ENCODE measurements at regions not wholly inside any gene's neighbourhood (a gene's known extent, or its start where the extent isn't known, plus 50 kb on each side); places are given as distances from the start of the nearest gene placed in this dataset.
A peak's percentile ranks its signal among the peaks of the same experiment; 100 is the strongest.

GRCh38 chr2:2613279-2614199, 282.5 kb upstream of the MYT1L start:
- peaks cover 0 to 9% (median 3%) of the 10 kb centered on the region in 3 donors for H3K36me3 Mint-ChIP-seq
- peaks cover 4 to 19% (median 10%) of the 10 kb centered on the region in 4 donors for H3K4me1 Mint-ChIP-seq
- peak; percentile 75 to 95 (median 91) for DNase-seq
- POLR2A ChIA-PET: interaction anchor here (0.7 to 3.9 kb wide), 5 partner anchors 33 to 764 kb away, joined by 3 to 27 read pairs (median 4); partner anchors contain the start of gene EIPR1
- peak; percentile 98 for ATAC-seq
- H3K27me3 Mint-ChIP-seq: peaks cover 4 to 13% (median 8%) of the 10 kb centered on the region in 5 donors
- H3K9me3 Mint-ChIP-seq: peaks cover 0 to 11% (median 7%) of the 10 kb centered on the region in 9 donors
- H3K4me3 Mint-ChIP-seq: peak overlapping the region; percentile 77 to 90 (median 85)
- peak overlapping the region; percentile 79 to 96 (median 92) for H3K27ac Mint-ChIP-seq

GRCh38 chr2:2610751-2611150, 279.7 kb upstream of the MYT1L start:
- Mint-ChIP-seq H3K4me1 (peaks cover 4 to 19% (median 10%) of the 10 kb centered on the region in 4 donors), H3K9me3 (peaks cover 0 to 11% (median 8%) of the 10 kb centered on the region in 9 donors), H3K4me3 (no peak overlapping the region), H3K36me3 (peaks cover 0 to 9% (median 3%) of the 10 kb centered on the region in 3 donors), H3K27ac (no peak overlapping the region), H3K27me3 (peaks cover 0 to 10% (median 0%) of the 10 kb centered on the region in 5 donors)
- POLR2A ChIA-PET: no interaction called here
- ATAC-seq (no peak), DNase-seq (no peak)

- Mint-ChIP-seq H3K4me1 (no peaks in the 10 kb centered on the region), H3K4me3 (no peak overlapping the region), H3K27ac (peak overlapping the region in 1 of 10 donors; percentile 58), H3K27me3 (peaks cover 0 to 17% (median 3%) of the 10 kb centered on the region in 5 donors), H3K9me3 (peaks cover 0 to 17% (median 4%) of the 10 kb centered on the region in 9 donors), H3K36me3 (peaks cover 0 to 5% (median 3%) of the 10 kb centered on the region in 3 donors)
- POLR2A ChIA-PET: no interaction called here
- ATAC-seq: no peak
- DNase-seq: no peak
Observed at GRCh38 chr2:2600366-2600765, 269.3 kb upstream of the MYT1L start.

- Mint-ChIP-seq H3K4me1 (no peaks in the 10 kb centered on the region), H3K36me3 (peaks cover 0 to 5% (median 3%) of the 10 kb centered on the region in 3 donors), H3K27ac (no peak overlapping the region), H3K9me3 (peaks cover 0 to 24% (median 4%) of the 10 kb centered on the region in 9 donors), H3K27me3 (peaks cover 0 to 12% (median 3%) of the 10 kb centered on the region in 5 donors), H3K4me3 (no peak overlapping the region)
- ATAC-seq: no peak
- no peak for DNase-seq
- POLR2A ChIA-PET: no interaction called here
Observed at GRCh38 chr2:2599441-2599840, 268.4 kb upstream of the MYT1L start.

GRCh38 chr2:2597712-2598111, 266.6 kb upstream of the MYT1L start:
- POLR2A ChIA-PET: no interaction called here
- DNase-seq: no peak
- H3K27ac Mint-ChIP-seq: no peak overlapping the region
- H3K9me3 Mint-ChIP-seq: peaks cover 0 to 36% (median 10%) of the 10 kb centered on the region in 9 donors
- H3K4me1 Mint-ChIP-seq: no peaks in the 10 kb centered on the region
- ATAC-seq: no peak
- H3K36me3 Mint-ChIP-seq: peaks cover 0 to 14% (median 7%) of the 10 kb centered on the region in 3 donors
- peaks cover 2 to 19% (median 3%) of the 10 kb centered on the region in 5 donors for H3K27me3 Mint-ChIP-seq
- no peak overlapping the region for H3K4me3 Mint-ChIP-seq

- ATAC-seq (no peak), DNase-seq (no peak)
- Mint-ChIP-seq H3K27me3 (peaks cover 0 to 16% (median 3%) of the 10 kb centered on the region in 5 donors), H3K9me3 (peaks cover 2 to 41% (median 15%) of the 10 kb centered on the region in 9 donors), H3K36me3 (peaks cover 0 to 18% (median 10%) of the 10 kb centered on the region in 3 donors), H3K27ac (no peak overlapping the region), H3K4me1 (no peaks in the 10 kb centered on the region), H3K4me3 (no peak overlapping the region)
- POLR2A ChIA-PET: no interaction called here
Observed at GRCh38 chr2:2591542-2591940, 260.5 kb upstream of the MYT1L start.

GRCh38 chr2:2590841-2591541, 259.9 kb upstream of the MYT1L start:
- ATAC-seq (no peak), DNase-seq (no peak)
- Mint-ChIP-seq H3K27me3 (peaks cover 0 to 19% (median 3%) of the 10 kb centered on the region in 5 donors), H3K36me3 (peaks cover 0 to 18% (median 9%) of the 10 kb centered on the region in 3 donors), H3K4me1 (no peaks in the 10 kb centered on the region), H3K9me3 (peaks cover 2 to 36% (median 15%) of the 10 kb centered on the region in 9 donors), H3K4me3 (no peak overlapping the region), H3K27ac (peak overlapping the region in 1 of 10 donors; percentile 46)
- POLR2A ChIA-PET: no interaction called here

- DNase-seq (no peak), ATAC-seq (no peak)
- no peaks in the 10 kb centered on the region for H3K4me1 Mint-ChIP-seq
- no peak overlapping the region for H3K27ac Mint-ChIP-seq
- POLR2A ChIA-PET: no interaction called here
- peaks cover 2 to 29% (median 10%) of the 10 kb centered on the region in 9 donors for H3K9me3 Mint-ChIP-seq
- no peak overlapping the region for H3K4me3 Mint-ChIP-seq
- peaks cover 0 to 22% (median 3%) of the 10 kb centered on the region in 5 donors for H3K27me3 Mint-ChIP-seq
- H3K36me3 Mint-ChIP-seq: peaks cover 0 to 14% (median 7%) of the 10 kb centered on the region in 3 donors
Observed at GRCh38 chr2:2590141-2590540, 259.1 kb upstream of the MYT1L start.

- POLR2A ChIA-PET: no interaction called here
- peaks cover 2 to 15% (median 6%) of the 10 kb centered on the region in 9 donors for H3K9me3 Mint-ChIP-seq
- H3K27me3 Mint-ChIP-seq: peaks cover 0 to 22% (median 3%) of the 10 kb centered on the region in 5 donors
- no peak overlapping the region for H3K4me3 Mint-ChIP-seq
- no peak overlapping the region for H3K27ac Mint-ChIP-seq
- H3K4me1 Mint-ChIP-seq: no peaks in the 10 kb centered on the region
- no peak for ATAC-seq
- no peak for DNase-seq
- peaks cover 0 to 14% (median 7%) of the 10 kb centered on the region in 3 donors for H3K36me3 Mint-ChIP-seq
Observed at GRCh38 chr2:2588777-2589176, 257.7 kb upstream of the MYT1L start.

- no peaks in the 10 kb centered on the region for H3K4me1 Mint-ChIP-seq
- ATAC-seq (no peak), DNase-seq (no peak)
- H3K27me3 Mint-ChIP-seq: peaks cover 0 to 8% (median 3%) of the 10 kb centered on the region in 5 donors
- no peak overlapping the region for H3K4me3 Mint-ChIP-seq
- POLR2A ChIA-PET: no interaction called here
- H3K27ac Mint-ChIP-seq: no peak overlapping the region
- H3K36me3 Mint-ChIP-seq: peaks cover 0 to under 1% (median 0%) of the 10 kb centered on the region in 3 donors
- H3K9me3 Mint-ChIP-seq: peaks cover 0 to 3% (median 0%) of the 10 kb centered on the region in 9 donors
Observed at GRCh38 chr2:2587354-2587753, 256.3 kb upstream of the MYT1L start.

- Mint-ChIP-seq H3K27ac (no peak overlapping the region), H3K27me3 (peaks cover 0 to 7% (median 3%) of the 10 kb centered on the region in 5 donors), H3K4me3 (no peak overlapping the region), H3K9me3 (peaks cover 0 to 3% (median 0%) of the 10 kb centered on the region in 9 donors), H3K4me1 (no peaks in the 10 kb centered on the region), H3K36me3 (no peaks in the 10 kb centered on the region)
- DNase-seq (no peak), ATAC-seq (no peak)
- POLR2A ChIA-PET: no interaction called here
Observed at GRCh38 chr2:2586931-2587330, 255.9 kb upstream of the MYT1L start.

- DNase-seq (no peak), ATAC-seq (no peak)
- Mint-ChIP-seq H3K4me1 (no peaks in the 10 kb centered on the region), H3K27ac (no peak overlapping the region), H3K36me3 (no peaks in the 10 kb centered on the region), H3K27me3 (peaks cover 0 to 7% (median 3%) of the 10 kb centered on the region in 5 donors), H3K9me3 (peaks cover 0 to 3% (median 0%) of the 10 kb centered on the region in 9 donors), H3K4me3 (no peak overlapping the region)
- POLR2A ChIA-PET: no interaction called here
Observed at GRCh38 chr2:2586068-2586776, 255.1 kb upstream of the MYT1L start.

All from naive thymus-derived CD8-positive, alpha-beta T cell (primary cell).